IgD-negative memory B cell (primary cell): ENCODE measurements at regions not wholly inside any gene's neighbourhood (a gene's known extent, or its start where the extent isn't known, plus 50 kb on each side); places are given as distances from the start of the nearest gene placed in this dataset.
"Not testable (repeated sequence)": the region's sequence is repeated elsewhere in the genome, so short reads cannot be mapped to it uniquely, and the experiment has no call there.

Source experiments
- H3K27ac Mint-ChIP-seq, 3 donors: one replicate each; pipeline ENCODE4 v1.8.0; 2020 to 2022; ENCODE audit warnings: mild to moderate bottlenecking in 3 of 3, mixed read lengths in 3 of 3, moderate library complexity in 1 of 3
- H3K27me3 Mint-ChIP-seq: one replicate; pipeline ENCODE4 v1.8.0; 2021; ENCODE audit warnings: mixed read lengths
- H3K36me3 Mint-ChIP-seq: one replicate; pipeline ENCODE4 v1.8.0; 2020; ENCODE audit warnings: mild to moderate bottlenecking, mixed read lengths
- H3K4me1 Mint-ChIP-seq, 3 donors: one replicate each; pipeline ENCODE4 v1.8.0; 2020 to 2022; ENCODE audit warnings: mixed read lengths in 3 of 3, mild to moderate bottlenecking in 1 of 3
- H3K4me3 Mint-ChIP-seq, 4 donors: one replicate each; pipeline ENCODE4 v1.8.0; 2020 to 2022; ENCODE audit warnings: mild to moderate bottlenecking in 4 of 4, mixed read lengths in 4 of 4, moderate library complexity in 3 of 4
- H3K9me3 Mint-ChIP-seq, 3 donors: one replicate each; pipeline ENCODE4 v1.8.0; 2020 to 2021; ENCODE audit warnings: mixed read lengths in 3 of 3, mild to moderate bottlenecking in 1 of 3

DNA sequence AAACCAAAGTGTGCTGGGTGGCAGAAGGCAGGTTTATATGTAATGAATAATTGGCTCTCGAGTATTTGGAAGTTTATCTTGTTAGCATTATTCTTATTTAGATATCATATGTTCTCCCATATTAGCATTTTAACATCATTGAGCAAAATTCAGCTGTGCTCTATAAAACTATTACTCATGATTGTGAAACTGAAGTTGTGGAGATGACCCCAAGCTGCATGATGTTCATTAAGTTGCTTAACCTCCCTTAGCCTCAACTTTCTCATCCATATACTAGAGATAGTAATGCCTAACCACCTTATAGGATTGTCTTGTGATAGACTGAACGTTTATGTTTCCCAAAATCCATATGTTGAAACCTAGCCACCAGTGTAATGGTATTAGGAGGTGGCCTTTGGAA lies 346.3 kb downstream of the SATB2 start:
- Mint-ChIP-seq H3K27me3 (no peaks in the 10 kb centered on the region), H3K4me3 (no peak overlapping the region), H3K9me3 (peaks cover 2 to 5% (median 5%) of the 10 kb centered on the region in 3 donors), H3K36me3 (peaks cover 4% of the 10 kb centered on the region), H3K4me1 (no peaks in the 10 kb centered on the region), H3K27ac (no peak overlapping the region)

DNA sequence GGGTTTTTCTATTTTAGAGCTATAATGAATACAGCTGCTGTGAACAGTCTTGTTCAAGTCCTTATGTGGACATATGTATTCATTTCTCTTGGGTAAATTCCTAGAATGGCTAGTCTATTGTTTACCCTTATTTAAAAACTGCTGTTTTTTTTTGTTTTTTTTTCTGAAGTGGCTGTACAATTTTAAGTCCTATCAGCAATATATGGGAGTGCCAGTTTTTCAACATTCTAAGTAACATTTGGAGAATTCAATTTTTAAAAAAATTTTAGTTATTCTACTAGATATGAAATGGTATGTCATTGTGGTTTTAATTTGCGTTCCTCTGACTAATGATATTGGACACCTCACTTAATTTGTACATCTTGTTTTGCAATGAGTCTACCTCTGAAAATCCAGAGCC lies 349.7 kb downstream of the SATB2 start:
- Mint-ChIP-seq H3K4me1 (peaks cover 0 to 2% (median 0%) of the 10 kb centered on the region in 3 donors), H3K27me3 (no peaks in the 10 kb centered on the region), H3K27ac (no peak overlapping the region), H3K4me3 (no peak overlapping the region), H3K36me3 (peaks cover 4% of the 10 kb centered on the region), H3K9me3 (peaks cover 0 to 5% (median 3%) of the 10 kb centered on the region in 3 donors)

DNA sequence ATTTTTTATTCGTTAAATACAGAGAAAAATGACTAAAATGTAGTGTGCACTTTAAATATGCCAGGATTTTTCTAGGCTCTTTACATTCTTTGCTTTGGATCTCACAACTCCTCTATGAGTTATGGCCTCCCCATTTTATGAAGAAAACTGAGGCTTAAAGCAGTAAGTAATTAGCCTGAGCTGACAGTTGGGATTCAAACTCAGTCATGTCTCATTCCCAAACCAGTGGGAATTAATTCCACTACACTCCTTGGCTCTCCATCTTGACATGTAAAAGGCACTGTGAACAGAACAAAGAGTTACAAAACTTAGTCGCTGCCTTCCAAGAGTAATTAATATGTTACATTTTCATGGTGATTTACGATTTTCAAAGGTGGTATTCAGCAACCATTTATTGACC lies 351.9 kb downstream of the SATB2 start:
- no peak overlapping the region for H3K4me3 Mint-ChIP-seq
- H3K27ac Mint-ChIP-seq, result no peak overlapping the region
- no peaks in the 10 kb centered on the region for H3K27me3 Mint-ChIP-seq
- H3K4me1 Mint-ChIP-seq, result peaks cover 0 to 2% (median 0%) of the 10 kb centered on the region in 3 donors
- no peaks in the 10 kb centered on the region for H3K9me3 Mint-ChIP-seq
- no peaks in the 10 kb centered on the region for H3K36me3 Mint-ChIP-seq

DNA sequence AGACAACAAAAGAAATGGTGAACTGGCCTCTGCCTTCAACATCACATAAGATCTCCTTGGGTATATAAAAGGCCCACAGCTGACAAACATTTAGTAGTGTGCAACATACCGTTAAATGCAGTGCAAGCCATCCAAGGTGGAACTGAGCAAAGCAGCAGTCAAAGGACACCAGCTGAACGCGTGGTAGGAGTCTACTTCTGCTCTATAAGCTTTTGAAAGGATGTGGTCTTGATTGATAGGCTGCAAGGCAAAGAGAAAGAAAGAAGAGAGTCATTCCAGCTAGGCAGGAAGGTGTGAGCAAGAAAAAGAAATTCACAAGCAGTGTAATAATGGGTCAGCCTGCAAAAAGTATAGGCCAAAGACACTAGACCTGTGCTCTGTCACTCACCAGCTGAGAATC lies 356.3 kb downstream of the SATB2 start:
- Mint-ChIP-seq H3K27ac (no peak overlapping the region), H3K36me3 (no peaks in the 10 kb centered on the region), H3K27me3 (no peaks in the 10 kb centered on the region), H3K9me3 (no peaks in the 10 kb centered on the region), H3K4me1 (peaks cover 0 to 2% (median 0%) of the 10 kb centered on the region in 3 donors), H3K4me3 (no peak overlapping the region)

DNA sequence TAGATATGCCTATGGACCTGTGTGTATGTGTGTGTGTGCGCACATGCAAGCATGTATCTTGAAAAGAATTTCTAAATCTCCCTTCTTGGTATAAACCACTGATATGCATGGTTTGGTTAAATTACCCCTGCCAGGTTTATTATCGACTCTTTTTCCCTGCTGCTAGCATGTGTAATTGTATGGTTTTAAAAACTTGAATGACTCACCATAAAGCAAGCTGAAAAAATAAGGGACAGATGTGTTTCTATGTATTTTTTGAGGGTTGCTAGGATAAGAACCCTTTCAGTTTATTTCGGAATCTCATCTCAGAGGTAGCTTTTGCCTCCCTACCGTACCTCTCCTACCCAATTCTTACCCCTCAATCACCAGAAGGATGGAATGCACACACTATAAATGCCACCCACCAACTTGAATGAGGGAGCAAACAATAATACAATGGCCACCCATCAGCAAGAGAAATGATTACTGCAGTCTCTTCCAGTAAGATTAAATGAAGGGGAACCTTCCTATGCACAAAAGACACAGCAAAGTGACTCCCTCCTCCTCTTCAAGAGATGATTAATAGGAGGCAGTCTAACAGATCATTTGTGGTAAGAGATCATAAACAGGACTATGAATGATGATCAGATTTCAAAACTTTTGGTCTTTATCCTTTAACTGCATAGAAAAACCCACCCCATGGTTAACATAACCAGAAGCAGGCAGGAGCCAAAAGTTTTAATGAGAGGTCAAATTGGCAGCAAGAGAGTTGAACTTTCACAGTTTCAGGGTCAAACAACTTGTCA lies 357.2 kb downstream of the SATB2 start:
- no peak overlapping the region for H3K4me3 Mint-ChIP-seq
- no peak overlapping the region for H3K27ac Mint-ChIP-seq
- no peaks in the 10 kb centered on the region for H3K9me3 Mint-ChIP-seq
- H3K4me1 Mint-ChIP-seq, result peaks cover 0 to 2% (median 0%) of the 10 kb centered on the region in 3 donors
- no peaks in the 10 kb centered on the region for H3K27me3 Mint-ChIP-seq
- H3K36me3 Mint-ChIP-seq, result no peaks in the 10 kb centered on the region

DNA sequence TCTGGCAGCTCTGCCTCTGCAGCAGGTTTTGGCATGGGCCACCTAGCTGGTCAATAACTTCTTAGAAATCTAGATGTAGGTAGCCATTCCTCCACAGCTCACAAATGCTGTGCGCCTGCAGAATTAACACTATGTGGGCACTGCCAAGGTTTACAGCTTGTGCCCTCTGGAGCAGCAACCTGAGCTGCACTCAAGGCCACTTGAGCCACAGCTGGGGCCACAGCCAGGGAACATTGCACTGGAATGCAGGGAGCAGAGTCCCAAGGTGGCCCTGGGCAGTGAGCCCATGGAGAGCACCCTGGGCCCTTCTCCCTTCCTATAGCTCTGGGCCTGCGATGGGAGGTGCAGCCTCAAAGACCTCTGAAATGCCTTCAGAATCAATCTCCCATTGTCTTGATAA lies 365.3 kb downstream of the SATB2 start:
- H3K9me3 Mint-ChIP-seq, result peaks cover 0 to 4% (median 0%) of the 10 kb centered on the region in 3 donors
- no peaks in the 10 kb centered on the region for H3K36me3 Mint-ChIP-seq
- no peaks in the 10 kb centered on the region for H3K27me3 Mint-ChIP-seq
- H3K4me1 Mint-ChIP-seq, result no peaks in the 10 kb centered on the region
- no peak overlapping the region for H3K27ac Mint-ChIP-seq
- no peak overlapping the region for H3K4me3 Mint-ChIP-seq

DNA sequence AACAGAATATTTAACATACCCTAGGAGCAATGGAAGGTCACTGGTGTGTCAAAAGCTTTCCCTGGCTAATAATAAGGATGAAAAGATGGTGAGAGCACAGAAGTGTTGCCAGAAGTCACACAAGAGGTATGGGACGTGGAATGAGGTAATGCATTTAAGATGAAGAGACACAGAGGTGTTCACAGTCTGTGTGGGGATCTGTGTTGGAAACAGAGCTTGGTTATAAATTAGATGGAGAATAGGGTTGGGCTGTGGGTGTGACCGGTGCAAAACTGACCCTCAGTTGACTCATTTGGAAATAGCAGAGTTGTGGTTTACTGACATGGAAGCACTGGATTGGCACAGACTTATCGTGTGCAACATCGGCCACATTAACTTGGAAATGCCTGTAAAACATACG lies 372.5 kb downstream of the SATB2 start:
- no peaks in the 10 kb centered on the region for H3K4me1 Mint-ChIP-seq
- no peaks in the 10 kb centered on the region for H3K9me3 Mint-ChIP-seq
- no peak overlapping the region for H3K4me3 Mint-ChIP-seq
- no peak overlapping the region for H3K27ac Mint-ChIP-seq
- H3K27me3 Mint-ChIP-seq, result no peaks in the 10 kb centered on the region
- H3K36me3 Mint-ChIP-seq, result no peaks in the 10 kb centered on the region

DNA sequence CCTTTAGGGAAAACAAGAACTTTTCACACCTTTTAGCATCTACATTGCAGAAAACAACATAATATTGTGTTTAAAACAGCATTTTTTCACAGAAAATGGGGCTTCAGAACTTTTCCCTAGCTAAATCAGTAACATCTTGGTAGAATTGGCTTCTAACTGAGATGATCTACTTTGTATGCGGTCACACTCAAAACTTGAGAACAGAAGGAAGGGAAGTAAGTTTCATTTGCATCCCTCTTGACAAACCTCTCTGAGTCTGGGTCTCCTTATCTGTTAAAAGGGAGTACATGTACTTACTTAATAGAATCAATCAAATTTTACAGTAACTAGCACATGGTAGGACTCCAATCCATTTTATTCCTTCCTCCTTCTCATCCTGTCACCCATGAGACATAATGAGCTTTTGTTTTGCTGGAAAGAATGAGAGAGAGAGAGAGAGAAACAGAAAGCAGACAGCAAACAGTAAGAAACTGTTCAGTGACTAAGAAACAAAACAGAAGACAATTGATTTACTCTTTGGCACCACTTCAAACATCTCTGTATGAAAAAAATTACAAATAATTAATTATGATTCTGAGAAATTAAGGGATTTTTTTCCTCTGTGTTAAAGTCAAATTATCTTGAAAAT lies 387.3 kb downstream of the SATB2 start:
- H3K27ac Mint-ChIP-seq, result no peak overlapping the region
- no peaks in the 10 kb centered on the region for H3K4me1 Mint-ChIP-seq

DNA sequence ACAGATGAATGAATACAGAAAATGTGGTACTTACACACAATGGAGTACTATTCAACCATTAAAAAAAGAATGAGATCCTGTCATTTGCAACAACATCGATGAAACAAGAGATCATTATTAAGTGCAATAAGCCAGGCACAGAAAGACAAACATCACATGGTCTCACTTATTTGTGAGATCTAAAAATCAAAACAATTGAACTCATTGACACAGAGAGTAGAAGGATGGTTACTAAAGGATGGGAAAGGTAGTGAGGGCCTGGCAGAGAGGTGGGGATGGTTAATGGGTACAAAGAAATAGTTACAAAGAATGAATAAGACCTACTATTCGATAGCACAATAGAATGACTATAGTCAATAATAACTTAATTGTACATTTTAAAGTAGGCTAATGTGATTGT lies 393.5 kb downstream of the SATB2 start:
- H3K9me3 Mint-ChIP-seq, result peaks cover 1 to 11% (median 7%) of the 10 kb centered on the region in 3 donors
- no peaks in the 10 kb centered on the region for H3K36me3 Mint-ChIP-seq
- no peak overlapping the region for H3K4me3 Mint-ChIP-seq
- no peaks in the 10 kb centered on the region for H3K4me1 Mint-ChIP-seq
- H3K27ac Mint-ChIP-seq, result no peak overlapping the region
- H3K27me3 Mint-ChIP-seq, result no peaks in the 10 kb centered on the region

More for the DNA sequence above, 387.3 kb downstream of the SATB2 start:
- no peaks in the 10 kb centered on the region for H3K36me3 Mint-ChIP-seq
- H3K27me3 Mint-ChIP-seq, result no peaks in the 10 kb centered on the region
- peaks cover 0 to 3% (median 2%) of the 10 kb centered on the region in 3 donors for H3K9me3 Mint-ChIP-seq
- no peak overlapping the region for H3K4me3 Mint-ChIP-seq

DNA sequence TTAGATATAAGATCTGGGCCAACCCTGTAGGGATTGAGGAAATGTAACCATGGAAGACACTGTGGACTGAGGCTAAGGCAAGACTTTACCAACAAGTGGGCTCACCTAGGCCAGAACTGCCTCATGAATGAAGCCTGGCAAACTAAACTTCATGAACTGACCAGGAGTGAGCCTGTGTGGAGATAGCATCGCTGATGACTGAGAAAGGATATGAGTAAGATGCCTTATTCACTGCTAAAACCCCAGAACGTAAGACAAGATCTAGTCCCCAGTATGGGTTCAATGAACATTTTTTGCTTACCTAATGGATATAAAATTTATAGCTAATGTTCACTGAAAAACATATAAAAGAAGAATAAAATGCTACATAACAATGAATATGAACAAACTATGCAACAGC lies 399.8 kb downstream of the SATB2 start:
- Mint-ChIP-seq H3K9me3 (peaks cover 3 to 11% (median 5%) of the 10 kb centered on the region in 3 donors), H3K4me1 (no peaks in the 10 kb centered on the region), H3K4me3 (no peak overlapping the region), H3K36me3 (no peaks in the 10 kb centered on the region), H3K27ac (no peak overlapping the region), H3K27me3 (peaks cover 2% of the 10 kb centered on the region)

DNA sequence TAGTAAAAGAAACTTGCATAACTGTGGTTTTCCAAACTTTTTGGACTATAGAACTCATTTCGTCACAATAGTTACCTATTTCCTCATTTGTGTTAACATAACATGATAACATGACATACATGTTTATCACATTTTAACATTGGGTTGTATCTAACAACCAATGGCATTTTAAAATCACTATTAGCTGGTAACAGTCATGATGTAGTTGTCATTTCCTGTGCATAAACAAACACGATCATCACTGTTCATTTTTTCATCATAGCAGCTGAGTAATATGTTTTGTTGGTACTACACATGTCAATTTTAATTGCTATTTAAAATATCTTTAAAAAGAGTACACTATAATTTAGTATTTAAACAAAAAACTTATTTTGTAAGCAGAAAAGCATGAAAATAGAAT lies 402.4 kb downstream of the SATB2 start:
- Mint-ChIP-seq H3K9me3 (peaks cover 0 to 5% (median 3%) of the 10 kb centered on the region in 3 donors), H3K27ac (no peak overlapping the region), H3K27me3 (peaks cover 2% of the 10 kb centered on the region), H3K4me1 (no peaks in the 10 kb centered on the region), H3K36me3 (no peaks in the 10 kb centered on the region), H3K4me3 (no peak overlapping the region)

DNA sequence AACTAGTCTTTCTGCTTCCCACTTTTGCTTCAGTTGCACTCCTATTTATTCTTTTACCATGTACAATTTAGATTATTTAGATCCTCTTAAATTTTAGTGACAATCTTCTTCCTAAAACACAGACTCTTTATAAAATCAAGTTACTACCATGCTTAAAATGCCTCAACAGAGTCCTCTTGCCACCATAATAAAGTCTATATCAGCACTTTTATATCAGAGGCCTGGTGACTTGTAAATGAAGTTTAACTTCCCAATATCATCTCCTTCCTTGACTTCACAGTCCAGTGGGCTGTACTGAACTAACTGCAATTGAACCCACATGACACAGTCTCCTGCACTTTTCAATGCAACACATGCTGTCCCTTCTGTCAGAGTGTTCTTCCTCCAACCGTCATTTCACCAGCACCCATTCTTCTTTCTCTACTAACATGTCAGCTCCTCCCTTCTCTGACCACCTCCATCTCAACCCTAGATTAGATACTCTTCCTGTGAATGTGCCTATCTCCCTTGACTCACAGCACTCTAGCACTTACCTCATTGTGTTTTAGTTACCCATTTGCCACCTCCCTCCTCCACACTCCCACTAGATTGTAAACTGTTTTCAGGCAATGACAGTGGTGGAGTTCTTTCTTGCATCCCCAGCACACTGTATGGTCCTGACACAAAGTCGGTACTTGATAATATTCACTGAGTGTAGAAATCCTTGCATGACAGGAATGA lies 414.9 kb downstream of the SATB2 start:
- no peaks in the 10 kb centered on the region for H3K4me1 Mint-ChIP-seq
- peaks cover 0 to 4% (median 0%) of the 10 kb centered on the region in 3 donors for H3K9me3 Mint-ChIP-seq
- H3K36me3 Mint-ChIP-seq, result no peaks in the 10 kb centered on the region
- no peak overlapping the region for H3K4me3 Mint-ChIP-seq
- no peak overlapping the region for H3K27ac Mint-ChIP-seq
- no peaks in the 10 kb centered on the region for H3K27me3 Mint-ChIP-seq

DNA sequence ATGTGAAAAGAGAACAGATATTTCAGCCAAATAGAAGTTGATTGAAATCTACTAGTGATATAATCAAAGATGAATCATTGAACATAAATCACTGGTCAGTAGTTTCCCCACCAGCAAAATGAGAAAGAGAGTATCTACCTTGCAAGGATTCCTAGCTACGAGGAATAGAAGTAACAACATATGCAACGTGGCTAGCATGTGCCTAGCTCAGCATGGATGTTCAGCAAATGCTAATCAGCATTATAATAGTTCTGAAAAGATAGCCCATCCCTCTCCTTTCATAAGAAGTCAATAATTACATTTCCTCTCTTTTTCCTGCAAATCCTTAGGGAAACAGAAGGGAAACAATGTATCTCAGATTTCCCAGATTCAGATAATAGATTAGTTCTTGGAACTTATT lies 417.2 kb downstream of the SATB2 start:
- H3K27me3 Mint-ChIP-seq, result no peaks in the 10 kb centered on the region
- no peaks in the 10 kb centered on the region for H3K4me1 Mint-ChIP-seq
- H3K4me3 Mint-ChIP-seq, result no peak overlapping the region
- H3K9me3 Mint-ChIP-seq, result peaks cover 0 to 7% (median 2%) of the 10 kb centered on the region in 3 donors
- H3K27ac Mint-ChIP-seq, result no peak overlapping the region
- no peaks in the 10 kb centered on the region for H3K36me3 Mint-ChIP-seq

DNA sequence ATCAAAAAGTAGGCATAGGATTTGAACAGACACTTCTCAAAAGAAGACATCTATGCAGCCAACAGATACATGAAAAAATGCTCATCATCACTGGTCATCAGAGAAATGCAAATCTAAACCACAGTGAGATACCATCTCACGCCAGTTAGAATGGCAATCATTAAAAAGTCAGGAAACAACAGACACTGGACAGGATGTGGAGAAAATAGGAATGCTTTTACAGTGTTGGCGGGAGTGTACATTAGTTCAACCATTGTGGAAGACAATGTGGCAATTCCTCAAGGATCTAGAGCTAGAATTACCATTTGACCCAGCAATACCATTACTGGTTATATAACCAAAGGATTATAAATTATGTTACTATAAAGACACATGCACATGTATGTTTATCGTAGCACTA lies 424.0 kb downstream of the SATB2 start:
- H3K4me1 Mint-ChIP-seq, H3K4me3 Mint-ChIP-seq, H3K9me3 Mint-ChIP-seq, H3K36me3 Mint-ChIP-seq, H3K27ac Mint-ChIP-seq, H3K27me3 Mint-ChIP-seq: not testable (repeated sequence)

DNA sequence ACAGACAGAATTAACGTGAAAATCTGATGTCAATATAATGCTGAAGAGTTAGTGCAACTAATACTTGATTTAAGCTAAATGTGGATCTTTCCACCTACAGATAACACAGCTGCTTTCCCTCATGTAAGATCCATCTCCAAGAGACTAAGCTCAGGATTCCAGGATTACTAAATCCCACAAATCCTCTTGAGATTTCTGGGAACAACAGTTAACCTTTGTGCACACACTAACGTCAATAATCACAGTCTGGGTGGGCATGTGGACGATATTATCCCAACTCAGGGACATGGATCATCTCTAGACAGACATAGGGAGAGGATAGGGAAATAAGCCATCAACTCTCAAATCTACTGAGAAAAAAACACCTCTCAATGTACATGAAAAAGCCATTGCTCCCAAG lies 432.6 kb downstream of the SATB2 start:
- H3K36me3 Mint-ChIP-seq, result no peaks in the 10 kb centered on the region
- no peaks in the 10 kb centered on the region for H3K27me3 Mint-ChIP-seq
- H3K4me3 Mint-ChIP-seq, result no peak overlapping the region
- peaks cover 0 to 5% (median 3%) of the 10 kb centered on the region in 3 donors for H3K9me3 Mint-ChIP-seq
- no peaks in the 10 kb centered on the region for H3K4me1 Mint-ChIP-seq
- no peak overlapping the region for H3K27ac Mint-ChIP-seq
